ENCODE measurements at regions not wholly inside any gene's neighbourhood (a gene's known extent, or its start where the extent isn't known, plus 50 kb on each side); places are given as distances from the start of the nearest gene placed in this dataset.
"Not testable (repeated sequence)": the region's sequence is repeated elsewhere in the genome, so short reads cannot be mapped to it uniquely, and the experiment has no call there.

DNA sequence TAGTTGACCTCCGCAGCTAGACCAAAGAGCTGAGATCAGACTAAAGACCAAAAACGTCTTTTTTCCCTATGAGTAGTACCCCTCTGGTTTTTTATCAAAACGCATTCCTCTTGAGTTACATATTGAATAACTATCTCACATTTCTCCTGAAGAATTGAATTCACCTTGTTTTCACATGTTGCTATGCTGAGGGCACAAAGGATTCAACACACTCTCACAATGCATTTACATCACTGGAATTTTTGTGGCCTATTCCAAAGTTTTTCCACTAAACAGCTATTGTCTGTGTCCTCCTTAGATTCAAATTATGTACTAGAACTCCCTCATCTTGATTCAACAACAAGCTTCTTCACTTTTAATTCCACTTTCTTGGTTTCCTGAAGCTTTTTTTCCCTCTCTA lies 112.5 kb downstream of the RSL24D1 start:
- CTCF ChIA-PET: interaction anchor here (1.0 kb wide), 1 partner anchor 25 kb away, joined by 5 read pairs; no protein-coding TSS in a partner anchor
- POLR2A ChIA-PET: no interaction called here

DNA sequence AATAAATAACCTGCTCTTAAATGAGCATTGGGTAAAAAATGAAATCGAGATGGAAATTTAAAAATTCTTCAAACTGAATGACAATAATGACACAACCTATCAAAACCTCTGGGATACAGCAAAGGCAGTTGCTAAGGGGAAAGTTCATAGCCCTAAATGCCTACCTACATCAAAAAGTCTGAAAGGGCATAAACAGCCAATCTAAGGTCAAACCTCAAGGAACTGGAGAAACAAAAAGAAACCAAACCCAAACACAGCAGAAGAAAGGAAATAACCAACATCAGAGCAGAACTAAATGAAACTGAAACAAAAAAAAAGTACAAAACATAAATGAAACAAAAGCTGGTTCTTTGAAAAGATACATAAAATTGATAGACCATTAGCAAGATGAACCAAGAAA lies 119.7 kb downstream of the RSL24D1 start:
- DNase-seq; H3K27ac ChIP-seq (ENCODE audit: low read depth in 2 of 2, low read length in 1 of 2); H3K9ac ChIP-seq; H3K4me1 ChIP-seq (ENCODE audit: control insufficient read depth in 1 of 2, insufficient read depth in 2 of 2, low read depth in 1 of 2, low read length in 1 of 2); H3K4me3 ChIP-seq (ENCODE audit: low read depth in 2 of 2, low read length in 1 of 2); H3F3A ChIP-seq (replicated peaks; ENCODE audit: insufficient read depth); POLR2A ChIA-PET; H2AFZ ChIP-seq (ENCODE audit: low read depth); H3K9me3 ChIP-seq; H3K9me2 ChIP-seq; H3K4me2 ChIP-seq; H3K27me3 ChIP-seq (ENCODE audit: insufficient read depth); H4K20me1 ChIP-seq (ENCODE audit: insufficient read depth); CTCF ChIA-PET; H3K36me3 ChIP-seq (replicated peaks in 1 of 2; ENCODE audit: control insufficient read depth in 1 of 2, insufficient read depth in 2 of 2, low read length in 1 of 2); H3K79me2 ChIP-seq (ENCODE audit: insufficient read depth): not testable (repeated sequence)
- 0% methylated on average over 1 of the region's 1 CpG for WGBS (ENCODE audit: low lambda C conversion rate)

More for the DNA sequence above, 112.5 kb downstream of the RSL24D1 start:
- Histone ChIP-seq H3K36me3 (replicated peaks in 1 of 2; ENCODE audit: control insufficient read depth in 1 of 2, insufficient read depth in 2 of 2, low read length in 1 of 2) (no peaks in the 10 kb centered on the region), H3K9me2 (no peaks in the 10 kb centered on the region), H3K9me3 (no peaks in the 10 kb centered on the region), H2AFZ (ENCODE audit: low read depth) (no peak overlapping the region), H3K9ac (no peak overlapping the region), H3K79me2 (ENCODE audit: insufficient read depth) (no peaks in the 10 kb centered on the region), H3K4me1 (ENCODE audit: control insufficient read depth in 1 of 2, insufficient read depth in 2 of 2, low read depth in 1 of 2, low read length in 1 of 2) (no peaks in the 10 kb centered on the region), H3K4me3 (ENCODE audit: low read depth in 2 of 2, low read length in 1 of 2) (no peak overlapping the region), H3F3A (replicated peaks; ENCODE audit: insufficient read depth) (no peaks in the 10 kb centered on the region), H4K20me1 (ENCODE audit: insufficient read depth) (no peaks in the 10 kb centered on the region), H3K27ac (ENCODE audit: low read depth in 2 of 2, low read length in 1 of 2) (no peak overlapping the region), H3K4me2 (no peak overlapping the region), H3K27me3 (ENCODE audit: insufficient read depth) (no peaks in the 10 kb centered on the region; the same call in 1 of the 2 replicates)
- TF ChIP-seq RXRA (IDR thresholded peaks at IDR 0.05; ENCODE audit: borderline replicate concordance, low read depth) (no peak), CHD2 (IDR thresholded peaks at IDR 0.05; ENCODE audit: low read length, partially characterized antibody) (no peak), PBX3 (IDR thresholded peaks at IDR 0.05) (no peak), MEF2A (IDR thresholded peaks at IDR 0.05; ENCODE audit: borderline replicate concordance, low read depth) (no peak), MAX (IDR thresholded peaks at IDR 0.05; ENCODE audit: low read depth) (no peak), RAD21 (IDR thresholded peaks at IDR 0.05; ENCODE audit: low read length) (no peak), RFX5 (IDR thresholded peaks at IDR 0.05; ENCODE audit: low read length) (no peak), GABPA (IDR thresholded peaks at IDR 0.05; ENCODE audit: low read depth) (no peak), SIN3A (IDR thresholded peaks at IDR 0.05; ENCODE audit: borderline replicate concordance, low read depth, low read length) (no peak), EZH2phosphoT487 (IDR thresholded peaks at IDR 0.05; ENCODE audit: borderline replicate concordance, low read depth) (no peak), FOSL2 (IDR thresholded peaks at IDR 0.05; ENCODE audit: borderline replicate concordance, low read depth) (no peak), ELF1 (IDR thresholded peaks at IDR 0.05) (no peak), RCOR1 (IDR thresholded peaks at IDR 0.05; ENCODE audit: low read length) (no peak), NFIC (IDR thresholded peaks at IDR 0.05; ENCODE audit: borderline replicate concordance) (no peak), FOXM1 (IDR thresholded peaks at IDR 0.05; ENCODE audit: low read depth) (no peak)
- TF ChIP-seq, protein P1, sequence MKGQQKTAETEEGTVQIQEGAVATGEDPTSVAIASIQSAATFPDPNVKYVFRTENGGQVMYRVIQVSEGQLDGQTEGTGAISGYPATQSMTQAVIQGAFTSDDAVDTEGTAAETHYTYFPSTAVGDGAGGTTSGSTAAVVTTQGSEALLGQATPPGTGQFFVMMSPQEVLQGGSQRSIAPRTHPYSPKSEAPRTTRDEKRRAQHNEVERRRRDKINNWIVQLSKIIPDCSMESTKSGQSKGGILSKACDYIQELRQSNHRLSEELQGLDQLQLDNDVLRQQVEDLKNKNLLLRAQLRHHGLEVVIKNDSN (IDR thresholded peaks at IDR 0.05; ENCODE audit: borderline replicate concordance, low read depth): no peak
- no peak for DNase-seq
- WGBS (ENCODE audit: low lambda C conversion rate): 2% methylated on average over 3 of the region's 3 CpGs
